GM23338 (cell line): ENCODE measurements at regions not wholly inside any gene's neighbourhood (a gene's known extent, or its start where the extent isn't known, plus 50 kb on each side); places are given as distances from the start of the nearest gene placed in this dataset.

Source experiments
- CTCF ChIP-seq, 2 experiments: fragments of 200-600 bp in 1 of 2; sonication (generic) in 1 of 2; conservative IDR thresholded peaks; 2 replicates each; pipeline versions ENCODE4 v1.5.1 to v1.6.1; 2016 to 2017; ENCODE audit warnings: antibody characterized with exemption in 2 of 2, low read depth in 2 of 2, mild to moderate bottlenecking in 2 of 2, moderate library complexity in 1 of 2
- POLR2AphosphoS5 ChIP-seq: IDR thresholded peaks from 2 replicates; pipeline ENCODE4 v1.6.1; 2016; ENCODE audit warnings: antibody characterized with exemption, low read depth
- STAT1 ChIP-seq: IDR thresholded peaks from one replicate; pipeline ENCODE4 v1.6.1; 2016; ENCODE audit warnings: antibody characterized with exemption; ENCODE audit not compliant: unreplicated experiment

- TF ChIP-seq STAT1, result no peak
- TF ChIP-seq CTCF (conservative IDR thresholded peaks at IDR 0.05; ENCODE audit: low read depth in 2 of 2), result no peak
- no peak for TF ChIP-seq POLR2AphosphoS5
Measured at GRCh38 chr18:65592435-65592834, 158.4 kb upstream of the CDH7 start.
